ENCODE measurements at regions not wholly inside any gene's neighbourhood (a gene's known extent, or its start where the extent isn't known, plus 50 kb on each side); places are given as distances from the start of the nearest gene placed in this dataset.

DNA sequence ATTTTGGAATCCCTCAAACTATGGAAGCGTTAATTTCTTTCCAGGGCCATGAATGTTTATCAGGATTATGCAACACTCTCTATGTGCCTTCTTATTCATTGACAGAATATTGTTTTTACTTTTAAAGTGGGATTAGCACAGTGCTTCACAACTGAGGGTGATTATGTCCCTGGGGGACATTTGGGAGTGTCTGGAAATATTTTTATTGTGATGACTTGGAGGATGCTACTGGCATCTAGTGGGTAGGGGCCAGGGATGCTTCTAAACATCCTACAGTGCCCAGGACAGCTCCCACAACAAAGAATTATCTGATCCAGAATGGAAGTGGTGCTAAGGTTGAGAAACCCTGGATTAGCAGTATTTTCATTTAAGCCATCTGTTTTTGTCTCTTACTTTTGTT lies 338.5 kb upstream of the SOX5 start:
- TF ChIP-seq, protein P1, sequence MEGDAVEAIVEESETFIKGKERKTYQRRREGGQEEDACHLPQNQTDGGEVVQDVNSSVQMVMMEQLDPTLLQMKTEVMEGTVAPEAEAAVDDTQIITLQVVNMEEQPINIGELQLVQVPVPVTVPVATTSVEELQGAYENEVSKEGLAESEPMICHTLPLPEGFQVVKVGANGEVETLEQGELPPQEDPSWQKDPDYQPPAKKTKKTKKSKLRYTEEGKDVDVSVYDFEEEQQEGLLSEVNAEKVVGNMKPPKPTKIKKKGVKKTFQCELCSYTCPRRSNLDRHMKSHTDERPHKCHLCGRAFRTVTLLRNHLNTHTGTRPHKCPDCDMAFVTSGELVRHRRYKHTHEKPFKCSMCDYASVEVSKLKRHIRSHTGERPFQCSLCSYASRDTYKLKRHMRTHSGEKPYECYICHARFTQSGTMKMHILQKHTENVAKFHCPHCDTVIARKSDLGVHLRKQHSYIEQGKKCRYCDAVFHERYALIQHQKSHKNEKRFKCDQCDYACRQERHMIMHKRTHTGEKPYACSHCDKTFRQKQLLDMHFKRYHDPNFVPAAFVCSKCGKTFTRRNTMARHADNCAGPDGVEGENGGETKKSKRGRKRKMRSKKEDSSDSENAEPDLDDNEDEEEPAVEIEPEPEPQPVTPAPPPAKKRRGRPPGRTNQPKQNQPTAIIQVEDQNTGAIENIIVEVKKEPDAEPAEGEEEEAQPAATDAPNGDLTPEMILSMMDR (IDR thresholded peaks at IDR 0.05; ENCODE audit: low read depth, low read length), result no peak
- TF ChIP-seq EZH2phosphoT487 (IDR thresholded peaks at IDR 0.05; ENCODE audit: low read depth), result no peak

All from OCI-LY3 (cell line).